Vagina (tissue), 2 donors: ENCODE measurements at regions not wholly inside any gene's neighbourhood (a gene's known extent, or its start where the extent isn't known, plus 50 kb on each side); places are given as distances from the start of the nearest gene placed in this dataset.

Source experiments
- CTCF ChIP-seq, 3 experiments: fragments of 450-650 bp in 2 of 3; fragments of 200-600 bp in 1 of 3; sonication (generic) in 1 of 3; IDR thresholded peaks; one replicate each; pipeline ENCODE4 v1.5.1; 2017 to 2019; ENCODE audit warnings: antibody characterized with exemption in 3 of 3, mild to moderate bottlenecking in 2 of 3, moderate library complexity in 2 of 3
- POLR2A ChIP-seq, 2 donors: fragments of 450-650 bp; IDR thresholded peaks; one replicate each; pipeline ENCODE4 v1.6.1; 2017; ENCODE audit warnings: antibody characterized with exemption in 2 of 2, mild to moderate bottlenecking in 2 of 2, moderate library complexity in 2 of 2
- POLR2AphosphoS5 ChIP-seq, 2 donors: sonication (generic); formaldehyde crosslinking; IDR thresholded peaks; one replicate each; pipeline ENCODE4 v1.9.0; 2017; ENCODE audit warnings: antibody characterized with exemption in 2 of 2, mild to moderate bottlenecking in 2 of 2, low read depth in 1 of 2; ENCODE audit not compliant: insufficient read depth in 1 of 2

GRCh38 chr20:30506100-30506499 is 751.4 kb upstream of the DEFB115 start:
- TF ChIP-seq CTCF (IDR thresholded peaks at IDR 0.05), result no peak
- TF ChIP-seq POLR2AphosphoS5 (IDR thresholded peaks at IDR 0.05; ENCODE audit: insufficient read depth in 1 of 2, low read depth in 1 of 2), result no peak
- no peak for TF ChIP-seq POLR2A (IDR thresholded peaks at IDR 0.05)
